GM12878 (cell line): ENCODE measurements at regions not wholly inside any gene's neighbourhood (a gene's known extent, or its start where the extent isn't known, plus 50 kb on each side); places are given as distances from the start of the nearest gene placed in this dataset.

Experiments used
- CHD2 ChIP-seq: IDR thresholded peaks from 2 replicates; pipeline ENCODE4 v1.6.1; 2011; ENCODE audit warnings: low read depth, low read length, improper control_type of control experiment, borderline replicate concordance
- IRF3 ChIP-seq: fragments of 450-650 bp; IDR thresholded peaks from 2 replicates; pipeline ENCODE4 v1.6.1; 2014; ENCODE audit warnings: mild to moderate bottlenecking
- MAX ChIP-seq: IDR thresholded peaks from 2 replicates; pipeline ENCODE4 v1.6.1; 2012; ENCODE audit warnings: low read depth, low read length, improper control_type of control experiment
- REST ChIP-seq: IDR thresholded peaks from 2 replicates; pipeline ENCODE4 v1.6.1; 2012; ENCODE audit warnings: mild to moderate bottlenecking, low read depth, low read length
- RFX5 ChIP-seq: IDR thresholded peaks from 2 replicates; pipeline ENCODE4 v1.6.1; 2011; ENCODE audit warnings: low read depth, low read length, improper control_type of control experiment
- SRF ChIP-seq, 2 experiments: IDR thresholded peaks; 2 replicates each; pipeline ENCODE4 v1.6.1; 2011; ENCODE audit warnings: low read depth in 2 of 2, low read length in 2 of 2, mild to moderate bottlenecking in 1 of 2, moderate library complexity in 1 of 2
- ZBTB11 ChIP-seq: fragments of 450-650 bp; formaldehyde crosslinking; IDR thresholded peaks from 2 replicates; pipeline ENCODE4 v1.5.0; 2022; ENCODE audit warnings: mild to moderate bottlenecking, missing genetic modification characterization
- ZNF687 ChIP-seq: fragments of 450-650 bp; IDR thresholded peaks from 2 replicates; pipeline ENCODE4 v1.6.1; 2017; ENCODE audit warnings: mild to moderate bottlenecking, moderate library complexity

- TF ChIP-seq REST = no peak
- no peak for TF ChIP-seq IRF3
- no peak for TF ChIP-seq RFX5
- TF ChIP-seq MAX = no peak
- no peak for TF ChIP-seq SRF (IDR thresholded peaks at IDR 0.05; ENCODE audit: low read depth in 2 of 2, low read length in 2 of 2)
- no peak for TF ChIP-seq CHD2
- no peak for TF ChIP-seq ZBTB11 (CRISPR knock-in tag)
- no peak for TF ChIP-seq ZNF687
Observed at GRCh38 chrX:34863906-34864305, 78.7 kb upstream of the FAM47B start (continued).
